Keratinocyte (primary cell): ENCODE measurements at regions not wholly inside any gene's neighbourhood (a gene's known extent, or its start where the extent isn't known, plus 50 kb on each side); places are given as distances from the start of the nearest gene placed in this dataset.

Experiments
- DNase-seq: peaks from one replicate; pipeline ENCODE4 v3.0.0-alpha.2; 2011; ENCODE audit warnings: low read depth, missing footprints, low spot score
- FAIRE-seq: peaks from 2 replicates; lab custom pipeline; 2011; peaks lifted over from hg19 to GRCh38; lab: Jason Lieb, UNC
- H2AFZ ChIP-seq: 2 replicates; pipeline ENCODE4 v1.6.0; 2012; ENCODE audit warnings: low read length, control low read depth, inconsistent platforms; ENCODE audit not compliant: control insufficient read depth
- H3K27ac ChIP-seq: 2 replicates; pipeline ENCODE4 v1.5.1; 2011; ENCODE audit warnings: low read length; ENCODE audit not compliant: control insufficient read depth, insufficient read depth
- H3K27me3 ChIP-seq: 3 replicates; pipeline ENCODE4 v1.6.0; 2011; ENCODE audit warnings: low read length; ENCODE audit not compliant: control insufficient read depth, insufficient read depth; ENCODE audit errors: extremely low read depth
- H3K36me3 ChIP-seq, 2 experiments: 2 replicates in 1 of 2; 3 replicates in 1 of 2; pipeline ENCODE4 v1.5.1; 2011; ENCODE audit warnings: low read length in 2 of 2, mild to moderate bottlenecking in 1 of 2; ENCODE audit not compliant: control insufficient read depth in 2 of 2, insufficient read depth in 2 of 2; ENCODE audit errors: extremely low read depth in 1 of 2
- H3K4me1 ChIP-seq: 3 replicates; pipeline ENCODE4 v1.5.1; 2011; ENCODE audit warnings: low read length; ENCODE audit not compliant: control insufficient read depth, insufficient read depth; ENCODE audit errors: extremely low read depth
- H3K4me2 ChIP-seq: 3 replicates; pipeline ENCODE4 v1.6.0; 2011; ENCODE audit warnings: low read depth, low read length; ENCODE audit not compliant: control insufficient read depth, insufficient read depth; ENCODE audit errors: extremely low read depth
- H3K4me3 ChIP-seq, 3 experiments: fragments of 200-600 bp in 1 of 3; sonication (generic) in 1 of 3; 2 replicates in 2 of 3; 3 replicates in 1 of 3; pipeline ENCODE4 v1.5.1; 2011 to 2016; ENCODE audit warnings: low read length in 3 of 3, mild to moderate bottlenecking in 3 of 3, control low read depth in 2 of 3, inconsistent platforms in 1 of 3, low read depth in 1 of 3, mixed read lengths in 1 of 3, mixed run types in 1 of 3, moderate library complexity in 1 of 3; ENCODE audit not compliant: control insufficient read depth in 2 of 3, insufficient read depth in 2 of 3; ENCODE audit errors: extremely low read depth in 1 of 3
- H3K79me2 ChIP-seq: 2 replicates; pipeline ENCODE4 v1.6.0; 2012; ENCODE audit warnings: low read length; ENCODE audit not compliant: control insufficient read depth, insufficient read depth
- H3K9ac ChIP-seq: 3 replicates; pipeline ENCODE4 v1.6.0; 2011; ENCODE audit warnings: low read length; ENCODE audit not compliant: control insufficient read depth, insufficient read depth; ENCODE audit errors: extremely low read depth
- H3K9me1 ChIP-seq: 3 replicates; pipeline ENCODE4 v1.6.0; 2011; ENCODE audit warnings: low read length; ENCODE audit not compliant: control insufficient read depth, insufficient read depth; ENCODE audit errors: extremely low read depth
- H3K9me3 ChIP-seq: 2 replicates; pipeline ENCODE4 v1.5.1; 2012; ENCODE audit warnings: low read depth, low read length; ENCODE audit not compliant: control insufficient read depth
- H4K20me1 ChIP-seq: 3 replicates; pipeline ENCODE4 v1.6.0; 2011; ENCODE audit warnings: low read length; ENCODE audit not compliant: control insufficient read depth, insufficient read depth; ENCODE audit errors: extremely low read depth
- EZH2 ChIP-seq: IDR thresholded peaks from one replicate; pipeline ENCODE4 v1.6.1; 2012; ENCODE audit warnings: inconsistent platforms, mild to moderate bottlenecking, low read length, moderate library complexity
- dilution Hi-C: fragments of 300-500 bp; cut with MboI; formaldehyde crosslinking; loops from one replicate; pipeline ENCODE4 v1.7.0; 2020; ENCODE audit warnings: low sequenced_read_pairs; ENCODE audit not compliant: extremely low pct_ligation_motif_present
- TF ChIP-seq, protein P1 (sequence below), 3 experiments: IDR thresholded peaks in 1 of 3; conservative IDR thresholded peaks in 1 of 3; optimal IDR thresholded peaks in 1 of 3; 2 replicates in 2 of 3; 3 replicates in 1 of 3; pipeline versions ENCODE3 to v1.5.1; 2011; ENCODE audit warnings: low read length in 3 of 3, mild to moderate bottlenecking in 3 of 3, moderate library complexity in 2 of 3, control low read depth in 1 of 3, inconsistent platforms in 1 of 3; ENCODE audit not compliant: insufficient read depth in 2 of 3; ENCODE audit errors: extremely low read depth in 1 of 3

- H3K9me1 ChIP-seq = no peaks in the 10 kb centered on the region
- H3K79me2 ChIP-seq = no peaks in the 10 kb centered on the region
- H3K4me2 ChIP-seq = no peak overlapping the region
- H3K27me3 ChIP-seq = no peaks in the 10 kb centered on the region
- H3K9me3 ChIP-seq = no peaks in the 10 kb centered on the region
- no peaks in the 10 kb centered on the region for H3K36me3 ChIP-seq
- dilution Hi-C loops = no loop called here
- no peak overlapping the region for H3K4me3 ChIP-seq
- peaks cover 10% of the 10 kb centered on the region for H3K4me1 ChIP-seq
- H4K20me1 ChIP-seq = no peaks in the 10 kb centered on the region
- peak; percentile 34 for FAIRE-seq
- no peak overlapping the region for H3K27ac ChIP-seq
- no peak overlapping the region for H3K9ac ChIP-seq
- peak overlapping the region; percentile 47 for H2AFZ ChIP-seq
- no peak for DNase-seq
- TF ChIP-seq, protein P1, sequence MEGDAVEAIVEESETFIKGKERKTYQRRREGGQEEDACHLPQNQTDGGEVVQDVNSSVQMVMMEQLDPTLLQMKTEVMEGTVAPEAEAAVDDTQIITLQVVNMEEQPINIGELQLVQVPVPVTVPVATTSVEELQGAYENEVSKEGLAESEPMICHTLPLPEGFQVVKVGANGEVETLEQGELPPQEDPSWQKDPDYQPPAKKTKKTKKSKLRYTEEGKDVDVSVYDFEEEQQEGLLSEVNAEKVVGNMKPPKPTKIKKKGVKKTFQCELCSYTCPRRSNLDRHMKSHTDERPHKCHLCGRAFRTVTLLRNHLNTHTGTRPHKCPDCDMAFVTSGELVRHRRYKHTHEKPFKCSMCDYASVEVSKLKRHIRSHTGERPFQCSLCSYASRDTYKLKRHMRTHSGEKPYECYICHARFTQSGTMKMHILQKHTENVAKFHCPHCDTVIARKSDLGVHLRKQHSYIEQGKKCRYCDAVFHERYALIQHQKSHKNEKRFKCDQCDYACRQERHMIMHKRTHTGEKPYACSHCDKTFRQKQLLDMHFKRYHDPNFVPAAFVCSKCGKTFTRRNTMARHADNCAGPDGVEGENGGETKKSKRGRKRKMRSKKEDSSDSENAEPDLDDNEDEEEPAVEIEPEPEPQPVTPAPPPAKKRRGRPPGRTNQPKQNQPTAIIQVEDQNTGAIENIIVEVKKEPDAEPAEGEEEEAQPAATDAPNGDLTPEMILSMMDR (optimal IDR thresholded peaks at IDR 0.05 in 1 of 3, IDR thresholded peaks at IDR 0.05 in 1 of 3, conservative IDR thresholded peaks at IDR 0.05 in 1 of 3; ENCODE audit: extremely low read depth in 1 of 3, insufficient read depth in 2 of 3, low read length in 3 of 3) = no peak
- no peak for TF ChIP-seq EZH2
These were observed 74.7 kb upstream of the CITED2 start for GRCh38 chr6:139448998-139449610.

DNA sequence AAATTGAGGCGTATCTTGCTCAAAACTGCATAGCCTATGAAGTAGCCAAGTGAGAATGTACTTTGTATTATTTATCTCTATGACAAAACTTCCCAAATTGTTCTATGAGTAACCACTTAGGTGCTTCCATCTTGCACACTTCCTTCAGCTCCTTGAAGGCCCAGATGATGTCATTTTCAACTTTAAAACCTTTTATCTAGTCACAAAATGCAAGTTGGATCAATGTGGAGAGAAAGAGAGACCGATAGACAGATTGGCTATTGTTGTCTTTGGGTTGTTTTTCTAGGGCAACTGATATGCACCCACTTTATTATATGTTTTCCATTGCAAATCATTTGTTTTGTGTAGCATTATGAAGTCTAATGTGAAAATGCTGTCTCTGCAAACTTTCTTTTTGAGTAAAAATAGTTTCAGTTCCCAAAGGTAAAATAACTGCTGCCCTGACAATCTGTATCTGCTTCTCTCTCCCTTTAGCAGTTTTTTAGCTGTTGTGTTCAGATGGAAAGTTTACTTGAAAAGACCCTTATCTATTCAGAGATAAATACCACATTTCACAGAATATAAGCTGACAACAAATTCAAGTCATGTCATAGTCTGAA, 73.7 kb upstream of the CITED2 start:
- Histone ChIP-seq H3K27ac (no peak overlapping the region), H3K79me2 (no peaks in the 10 kb centered on the region), H3K4me3 (no peak overlapping the region), H3K27me3 (no peaks in the 10 kb centered on the region), H3K9ac (no peak overlapping the region), H3K9me1 (no peaks in the 10 kb centered on the region), H2AFZ (no peak overlapping the region), H3K36me3 (no peaks in the 10 kb centered on the region), H3K4me1 (peaks cover 15% of the 10 kb centered on the region), H3K9me3 (no peaks in the 10 kb centered on the region), H4K20me1 (no peaks in the 10 kb centered on the region), H3K4me2 (no peak overlapping the region)
- FAIRE-seq (no peak), DNase-seq (no peak)
- no peak for TF ChIP-seq EZH2
- TF ChIP-seq, protein P1 (optimal IDR thresholded peaks at IDR 0.05 in 1 of 3, IDR thresholded peaks at IDR 0.05 in 1 of 3, conservative IDR thresholded peaks at IDR 0.05 in 1 of 3; ENCODE audit: extremely low read depth in 1 of 3, insufficient read depth in 2 of 3, low read length in 3 of 3) = no peak
- dilution Hi-C loops = no loop called here
